ENCODE measurements at regions not wholly inside any gene's neighbourhood (a gene's known extent, or its start where the extent isn't known, plus 50 kb on each side); places are given as distances from the start of the nearest gene placed in this dataset.

- DNase-seq (ENCODE audit: low spot score), result no peak
- TF ChIP-seq, protein P1, sequence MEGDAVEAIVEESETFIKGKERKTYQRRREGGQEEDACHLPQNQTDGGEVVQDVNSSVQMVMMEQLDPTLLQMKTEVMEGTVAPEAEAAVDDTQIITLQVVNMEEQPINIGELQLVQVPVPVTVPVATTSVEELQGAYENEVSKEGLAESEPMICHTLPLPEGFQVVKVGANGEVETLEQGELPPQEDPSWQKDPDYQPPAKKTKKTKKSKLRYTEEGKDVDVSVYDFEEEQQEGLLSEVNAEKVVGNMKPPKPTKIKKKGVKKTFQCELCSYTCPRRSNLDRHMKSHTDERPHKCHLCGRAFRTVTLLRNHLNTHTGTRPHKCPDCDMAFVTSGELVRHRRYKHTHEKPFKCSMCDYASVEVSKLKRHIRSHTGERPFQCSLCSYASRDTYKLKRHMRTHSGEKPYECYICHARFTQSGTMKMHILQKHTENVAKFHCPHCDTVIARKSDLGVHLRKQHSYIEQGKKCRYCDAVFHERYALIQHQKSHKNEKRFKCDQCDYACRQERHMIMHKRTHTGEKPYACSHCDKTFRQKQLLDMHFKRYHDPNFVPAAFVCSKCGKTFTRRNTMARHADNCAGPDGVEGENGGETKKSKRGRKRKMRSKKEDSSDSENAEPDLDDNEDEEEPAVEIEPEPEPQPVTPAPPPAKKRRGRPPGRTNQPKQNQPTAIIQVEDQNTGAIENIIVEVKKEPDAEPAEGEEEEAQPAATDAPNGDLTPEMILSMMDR (IDR thresholded peaks at IDR 0.05), result no peak
Measured at GRCh38 chr10:71035511-71036296, 147.3 kb upstream of the PCBD1 start.

DNA sequence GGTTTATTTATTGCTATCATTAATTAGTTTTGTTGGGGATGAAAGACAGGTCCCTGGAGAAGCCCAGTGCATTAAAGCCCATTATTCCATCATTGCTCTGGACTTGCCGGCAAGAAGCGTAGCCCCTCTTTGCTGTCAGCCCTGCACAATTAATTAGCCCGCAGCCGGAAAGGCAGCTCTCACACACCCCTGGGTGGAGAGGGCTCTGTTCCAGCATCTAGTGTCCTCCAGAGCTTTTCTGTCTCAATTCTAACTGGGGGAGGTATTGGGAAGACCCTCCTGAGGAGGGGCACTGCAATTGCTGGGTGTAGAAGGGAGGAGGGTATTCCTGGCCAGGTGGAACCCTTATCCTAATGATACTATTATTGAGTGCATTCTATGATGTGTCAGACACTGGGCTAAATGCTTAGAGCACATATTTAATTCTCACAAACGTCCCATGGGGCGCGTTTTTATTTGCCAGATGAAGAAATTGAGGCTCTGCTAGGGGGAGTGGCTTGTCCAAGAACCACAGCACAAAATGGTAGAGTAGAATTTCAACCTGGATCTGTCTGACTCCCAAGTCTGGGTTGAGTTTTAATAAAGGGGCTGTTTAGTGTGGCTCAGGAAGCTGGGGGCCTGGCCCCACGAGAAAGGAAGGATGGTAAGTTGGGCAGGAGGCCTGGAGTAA lies 148.1 kb upstream of the PCBD1 start:
- ATAC-seq (ENCODE audit: insufficient number of reproducible peaks, low FRiP score, low read depth) (no peak), DNase-seq (ENCODE audit: low spot score) (no peak)
- H3K4me3 ChIP-seq, result no peak overlapping the region
- H3K27me3 ChIP-seq (replicated peaks; ENCODE audit: insufficient read depth), result no peaks in the 10 kb centered on the region
- H3K36me3 ChIP-seq, result no peaks in the 10 kb centered on the region
- H3K27ac ChIP-seq, result no peak overlapping the region
- TF ChIP-seq, protein P1 (IDR thresholded peaks at IDR 0.05), result no peak
- no peaks in the 10 kb centered on the region for H3K4me1 ChIP-seq (ENCODE audit: control insufficient read depth in 1 of 2, low read depth in 2 of 2)
- H3K9me3 ChIP-seq, result no peaks in the 10 kb centered on the region

More at GRCh38 chr10:71035511-71036296, 147.3 kb upstream of the PCBD1 start:
- H3K27ac ChIP-seq, result no peak overlapping the region
- no peaks in the 10 kb centered on the region for H3K4me1 ChIP-seq (ENCODE audit: control insufficient read depth in 1 of 2, low read depth in 2 of 2)
- no peaks in the 10 kb centered on the region for H3K9me3 ChIP-seq
- H3K4me3 ChIP-seq, result no peak overlapping the region
- ATAC-seq (ENCODE audit: insufficient number of reproducible peaks, low FRiP score, low read depth), result no peak
- H3K27me3 ChIP-seq (replicated peaks; ENCODE audit: insufficient read depth), result no peaks in the 10 kb centered on the region
- H3K36me3 ChIP-seq, result no peaks in the 10 kb centered on the region

DNA sequence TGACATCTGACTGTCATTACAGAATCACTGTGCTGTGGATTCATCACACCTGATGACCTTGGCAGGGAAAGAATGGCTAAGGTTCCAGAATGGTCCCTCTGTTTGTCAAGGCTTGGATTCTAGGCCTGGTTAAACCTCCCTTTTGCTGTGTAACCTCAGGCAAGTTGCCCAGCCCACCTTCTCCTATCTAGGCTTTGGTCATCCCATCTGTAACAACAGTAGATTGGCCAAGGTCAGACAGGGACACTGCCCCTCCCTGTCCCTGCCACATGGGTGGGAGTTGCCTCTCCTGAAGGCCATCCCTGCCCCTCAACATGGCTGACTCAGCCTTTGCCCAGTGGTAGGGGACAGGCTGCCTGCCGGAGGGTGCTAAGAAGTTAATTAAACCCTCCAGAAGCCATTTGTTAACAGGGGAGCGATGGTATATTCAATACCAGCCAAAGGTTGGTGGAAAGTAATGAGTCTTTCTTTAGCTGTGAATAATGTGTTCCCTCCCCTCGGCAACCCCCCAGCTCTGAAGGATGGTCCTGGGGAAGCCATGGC lies 149.8 kb upstream of the PCBD1 start:
- Histone ChIP-seq H3K4me3 (no peak overlapping the region), H3K27me3 (replicated peaks; ENCODE audit: insufficient read depth) (no peaks in the 10 kb centered on the region), H3K36me3 (no peaks in the 10 kb centered on the region), H3K9me3 (no peaks in the 10 kb centered on the region), H3K27ac (no peak overlapping the region), H3K4me1 (ENCODE audit: control insufficient read depth in 1 of 2, low read depth in 2 of 2) (no peaks in the 10 kb centered on the region)
- no peak for ATAC-seq (ENCODE audit: insufficient number of reproducible peaks, low FRiP score, low read depth)
- TF ChIP-seq, protein P1 (IDR thresholded peaks at IDR 0.05), result no peak
- DNase-seq (ENCODE audit: low spot score), result no peak

- DNase-seq (ENCODE audit: low spot score) (no peak), ATAC-seq (ENCODE audit: insufficient number of reproducible peaks, low FRiP score, low read depth) (no peak)
- H3K27me3 ChIP-seq (replicated peaks; ENCODE audit: insufficient read depth), result no peaks in the 10 kb centered on the region
- no peak overlapping the region for H3K4me3 ChIP-seq
- TF ChIP-seq, protein P1 (IDR thresholded peaks at IDR 0.05), result no peak
- no peaks in the 10 kb centered on the region for H3K9me3 ChIP-seq
- H3K36me3 ChIP-seq, result no peaks in the 10 kb centered on the region
- no peaks in the 10 kb centered on the region for H3K4me1 ChIP-seq (ENCODE audit: control insufficient read depth in 1 of 2, low read depth in 2 of 2)
- no peak overlapping the region for H3K27ac ChIP-seq
Measured at GRCh38 chr10:71038921-71039320, 150.6 kb upstream of the PCBD1 start.

- H3K4me3 ChIP-seq, result no peak overlapping the region
- no peak for ATAC-seq (ENCODE audit: insufficient number of reproducible peaks, low FRiP score, low read depth)
- DNase-seq (ENCODE audit: low spot score), result no peak
- H3K36me3 ChIP-seq, result no peaks in the 10 kb centered on the region
- no peaks in the 10 kb centered on the region for H3K4me1 ChIP-seq (ENCODE audit: control insufficient read depth in 1 of 2, low read depth in 2 of 2)
- TF ChIP-seq, protein P1 (IDR thresholded peaks at IDR 0.05), result no peak
- no peaks in the 10 kb centered on the region for H3K27me3 ChIP-seq (replicated peaks; ENCODE audit: insufficient read depth)
- H3K9me3 ChIP-seq, result no peaks in the 10 kb centered on the region
- H3K27ac ChIP-seq, result no peak overlapping the region
Measured at GRCh38 chr10:71039551-71039950, 151.2 kb upstream of the PCBD1 start.

Data from thoracic aorta (tissue), 2 donors.